Calu3 (cell line): ENCODE measurements at regions not wholly inside any gene's neighbourhood (a gene's known extent, or its start where the extent isn't known, plus 50 kb on each side); places are given as distances from the start of the nearest gene placed in this dataset.

ENCODE experiments used
- BruUV-seq: library from RNA; stranded (reverse); fragments of 400-500 nt; replicated peaks from 2 replicates; lab custom pipeline; 2021; lab: Mats Ljungman, UMichigan
- CTCF ChIA-PET: fragments of 300-600 bp; sonication (Branson Sonifier 250); formaldehyde crosslinking; loops from one replicate; lab custom pipeline; 2022; ENCODE audit warnings: antibody characterized with exemption; lab: Charles Lee
- DNase-seq: peaks from one replicate; pipeline ENCODE4 v3.0.0; 2022
- H3K27ac Mint-ChIP-seq: one replicate; pipeline ENCODE4 v1.8.0; 2022; ENCODE audit warnings: mixed read lengths; ENCODE audit not compliant: unreplicated experiment
- H3K27me3 Mint-ChIP-seq: one replicate; pipeline ENCODE4 v1.8.0; 2022; ENCODE audit warnings: mixed read lengths; ENCODE audit not compliant: unreplicated experiment
- H3K36me3 Mint-ChIP-seq: one replicate; pipeline ENCODE4 v1.8.0; 2022; ENCODE audit warnings: mild to moderate bottlenecking, moderate library complexity, mixed read lengths; ENCODE audit not compliant: insufficient read depth, unreplicated experiment
- H3K4me1 Mint-ChIP-seq: one replicate; pipeline ENCODE4 v1.8.0; 2022; ENCODE audit warnings: mild to moderate bottlenecking, low read depth, mixed read lengths; ENCODE audit not compliant: unreplicated experiment
- H3K4me3 Mint-ChIP-seq: one replicate; pipeline ENCODE4 v1.8.0; 2022; ENCODE audit warnings: mild to moderate bottlenecking, low read depth, moderate library complexity, mixed read lengths; ENCODE audit not compliant: unreplicated experiment
- H3K9me3 Mint-ChIP-seq: one replicate; pipeline ENCODE4 v1.8.0; 2022; ENCODE audit warnings: low read depth, mixed read lengths; ENCODE audit not compliant: unreplicated experiment
- intact Hi-C: fragments of 100-400 bp; cut with micrococcal nuclease; formaldehyde crosslinking; loops from one replicate; pipeline ENCODE4 v1.10.0; 2022; ENCODE audit not compliant: unreplicated experiment
- TF ChIP-seq, protein P1 (sequence below): fragments of 200-600 bp; IDR thresholded peaks from one replicate; pipeline ENCODE4 v1.8.0; 2022; ENCODE audit warnings: antibody characterized with exemption; ENCODE audit not compliant: unreplicated experiment

DNA sequence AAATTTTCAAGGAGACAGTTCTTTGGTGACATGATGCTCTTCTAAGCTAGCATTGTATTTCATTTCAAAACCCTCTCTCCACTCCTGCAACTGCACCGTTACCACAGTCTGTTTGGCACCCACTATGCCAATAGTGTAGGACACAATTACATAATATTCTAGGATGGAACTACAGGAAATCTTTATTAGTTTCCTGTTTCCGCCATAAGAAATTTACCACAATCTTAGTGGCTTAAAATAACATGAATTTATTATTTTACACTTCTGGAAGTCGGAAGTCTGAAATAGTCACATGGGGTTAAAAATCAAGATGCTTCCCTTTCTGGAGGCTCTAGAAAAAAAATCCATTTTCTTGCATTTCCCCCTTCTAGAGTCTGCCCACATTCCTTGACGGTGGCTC, 733.1 kb downstream of the HDGFL1 start:
- BruUV-seq, result no TSS peak
- Mint-ChIP-seq H3K27ac (no peak overlapping the region), H3K27me3 (no peaks in the 10 kb centered on the region), H3K4me1 (no peaks in the 10 kb centered on the region), H3K36me3 (no peaks in the 10 kb centered on the region), H3K4me3 (no peak overlapping the region), H3K9me3 (peaks cover 18% of the 10 kb centered on the region)
- intact Hi-C loops, result no loop called here
- CTCF ChIA-PET, result no interaction called here
- DNase-seq, result no peak
- TF ChIP-seq, protein P1, sequence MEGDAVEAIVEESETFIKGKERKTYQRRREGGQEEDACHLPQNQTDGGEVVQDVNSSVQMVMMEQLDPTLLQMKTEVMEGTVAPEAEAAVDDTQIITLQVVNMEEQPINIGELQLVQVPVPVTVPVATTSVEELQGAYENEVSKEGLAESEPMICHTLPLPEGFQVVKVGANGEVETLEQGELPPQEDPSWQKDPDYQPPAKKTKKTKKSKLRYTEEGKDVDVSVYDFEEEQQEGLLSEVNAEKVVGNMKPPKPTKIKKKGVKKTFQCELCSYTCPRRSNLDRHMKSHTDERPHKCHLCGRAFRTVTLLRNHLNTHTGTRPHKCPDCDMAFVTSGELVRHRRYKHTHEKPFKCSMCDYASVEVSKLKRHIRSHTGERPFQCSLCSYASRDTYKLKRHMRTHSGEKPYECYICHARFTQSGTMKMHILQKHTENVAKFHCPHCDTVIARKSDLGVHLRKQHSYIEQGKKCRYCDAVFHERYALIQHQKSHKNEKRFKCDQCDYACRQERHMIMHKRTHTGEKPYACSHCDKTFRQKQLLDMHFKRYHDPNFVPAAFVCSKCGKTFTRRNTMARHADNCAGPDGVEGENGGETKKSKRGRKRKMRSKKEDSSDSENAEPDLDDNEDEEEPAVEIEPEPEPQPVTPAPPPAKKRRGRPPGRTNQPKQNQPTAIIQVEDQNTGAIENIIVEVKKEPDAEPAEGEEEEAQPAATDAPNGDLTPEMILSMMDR, result no peak

DNA sequence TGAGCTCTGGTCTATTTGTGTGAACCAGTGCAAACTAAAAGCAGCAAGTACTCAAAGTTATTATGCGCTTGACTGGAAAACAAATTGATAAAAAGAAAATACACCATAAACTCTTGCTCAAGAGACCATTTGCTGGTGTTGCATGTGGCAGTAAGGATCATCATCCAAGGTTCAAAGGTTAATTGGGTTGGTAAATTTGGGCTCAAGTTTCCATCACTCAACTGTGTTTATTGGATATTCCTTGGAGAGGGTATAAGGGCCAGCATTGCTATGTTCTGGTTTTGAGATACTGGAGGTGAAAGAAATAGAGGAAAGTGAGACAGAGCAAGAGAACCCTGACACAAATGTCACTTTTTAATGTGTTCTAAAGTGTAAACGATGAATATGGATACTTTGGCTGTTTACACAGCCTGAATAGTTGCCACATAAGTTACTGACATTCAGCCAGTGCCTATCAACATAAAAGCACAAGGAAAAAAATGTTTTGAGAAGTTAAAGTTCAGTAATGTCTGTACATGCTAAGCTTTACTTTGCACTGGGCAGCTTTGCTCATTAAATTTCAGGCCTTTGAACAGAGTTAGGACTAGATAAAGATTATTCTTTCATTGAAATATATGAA, 736.1 kb downstream of the HDGFL1 start:
- Mint-ChIP-seq H3K27me3 (no peaks in the 10 kb centered on the region), H3K4me3 (no peak overlapping the region), H3K27ac (no peak overlapping the region), H3K36me3 (no peaks in the 10 kb centered on the region), H3K4me1 (peaks cover 8% of the 10 kb centered on the region), H3K9me3 (peaks cover 27% of the 10 kb centered on the region)
- TF ChIP-seq, protein P1, result no peak
- intact Hi-C loops, result no loop called here
- CTCF ChIA-PET, result no interaction called here
- DNase-seq, result no peak
- BruUV-seq, result no TSS peak

DNA sequence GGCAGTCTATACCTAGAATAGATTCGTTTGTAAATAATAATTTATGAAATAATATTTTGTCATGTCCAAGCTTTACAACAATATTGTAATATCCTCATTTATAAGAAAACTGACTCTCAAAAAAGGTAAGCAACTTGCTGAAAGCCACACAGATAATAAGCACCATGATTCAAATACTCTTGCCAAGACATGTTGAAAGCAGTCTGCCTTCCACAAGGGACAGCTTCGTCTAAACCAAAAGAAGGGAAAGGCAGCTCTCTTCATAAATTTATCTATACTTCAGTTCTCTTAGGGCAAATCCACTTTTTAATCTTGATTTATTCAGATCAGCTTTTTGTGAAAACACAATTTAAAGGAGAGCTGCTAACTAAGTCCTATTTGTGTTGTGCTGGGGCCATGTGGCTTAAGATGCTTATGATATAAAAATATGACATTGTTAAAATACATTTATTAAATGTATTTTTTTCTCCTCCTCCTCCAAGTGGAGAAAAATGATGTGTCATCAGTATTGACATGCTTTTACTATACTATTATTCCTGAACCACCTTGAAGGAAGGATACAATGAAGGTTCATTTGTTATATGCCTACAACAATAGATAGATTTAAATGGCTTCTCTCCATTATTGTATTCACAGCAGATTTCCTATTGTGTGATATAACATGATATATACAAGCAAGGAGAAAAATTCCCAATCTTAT, 737.0 kb downstream of the HDGFL1 start:
- H3K4me3 Mint-ChIP-seq, result no peak overlapping the region
- intact Hi-C loops, result no loop called here
- no peaks in the 10 kb centered on the region for H3K36me3 Mint-ChIP-seq
- no TSS peak for BruUV-seq
- TF ChIP-seq, protein P1, result no peak
- H3K27ac Mint-ChIP-seq, result no peak overlapping the region
- DNase-seq, result no peak
- no peaks in the 10 kb centered on the region for H3K27me3 Mint-ChIP-seq
- H3K4me1 Mint-ChIP-seq, result peaks cover 8% of the 10 kb centered on the region
- H3K9me3 Mint-ChIP-seq, result peaks cover 29% of the 10 kb centered on the region
- CTCF ChIA-PET, result no interaction called here

DNA sequence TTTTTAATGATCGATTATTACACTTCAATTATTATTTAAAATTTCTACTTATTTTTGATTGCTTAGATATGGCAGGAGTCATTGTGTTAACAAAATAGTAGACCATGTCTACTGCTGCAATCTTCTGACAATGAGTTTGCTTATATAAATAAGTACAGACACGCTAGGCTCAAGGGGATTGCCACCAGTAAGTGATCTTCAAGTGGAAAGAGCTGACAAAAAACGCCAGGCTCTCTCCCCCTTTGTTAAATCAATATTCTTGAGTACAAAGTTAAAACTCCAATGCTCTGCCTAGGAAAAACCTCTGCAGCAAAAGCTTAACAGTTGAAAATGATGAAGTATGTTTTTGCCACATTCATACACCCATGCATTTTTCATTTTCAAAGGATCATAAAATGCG, 738.1 kb downstream of the HDGFL1 start:
- no TSS peak for BruUV-seq
- no peak for DNase-seq
- Mint-ChIP-seq H3K36me3 (no peaks in the 10 kb centered on the region), H3K27me3 (no peaks in the 10 kb centered on the region), H3K9me3 (peaks cover 25% of the 10 kb centered on the region), H3K4me1 (peaks cover 8% of the 10 kb centered on the region), H3K27ac (no peak overlapping the region), H3K4me3 (no peak overlapping the region)
- TF ChIP-seq, protein P1, result no peak
- intact Hi-C loops, result no loop called here
- CTCF ChIA-PET, result no interaction called here
